GM21619 (cell line): ENCODE measurements at regions not wholly inside any gene's neighbourhood (a gene's known extent, or its start where the extent isn't known, plus 50 kb on each side); places are given as distances from the start of the nearest gene placed in this dataset.

Source experiments
- ATAC-seq: cut with Tn5 transposase; IDR thresholded peaks from one replicate; pipeline ENCODE4 v1.9.1; 2021; ENCODE audit not compliant: unreplicated experiment

DNA sequence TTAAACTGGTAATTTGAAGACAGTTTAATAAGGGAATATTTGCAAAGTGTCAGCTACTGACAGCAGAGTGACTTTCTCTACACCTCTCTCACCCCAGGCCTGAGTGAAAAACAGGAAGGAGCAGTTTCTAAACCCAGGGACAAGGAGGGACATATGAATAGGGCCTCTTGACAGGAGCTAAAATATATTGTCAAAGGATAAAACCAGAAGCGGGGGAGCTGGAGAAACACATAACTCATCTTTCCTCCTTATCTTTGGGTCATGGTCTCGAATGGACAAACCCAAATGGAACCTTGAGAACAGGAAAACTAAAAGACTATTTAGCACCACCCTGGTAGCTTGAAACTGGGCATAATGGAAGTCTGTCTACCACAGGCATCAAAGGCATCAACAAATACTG lies 197.5 kb upstream of the FOXA2 start:
- no peak for ATAC-seq

DNA sequence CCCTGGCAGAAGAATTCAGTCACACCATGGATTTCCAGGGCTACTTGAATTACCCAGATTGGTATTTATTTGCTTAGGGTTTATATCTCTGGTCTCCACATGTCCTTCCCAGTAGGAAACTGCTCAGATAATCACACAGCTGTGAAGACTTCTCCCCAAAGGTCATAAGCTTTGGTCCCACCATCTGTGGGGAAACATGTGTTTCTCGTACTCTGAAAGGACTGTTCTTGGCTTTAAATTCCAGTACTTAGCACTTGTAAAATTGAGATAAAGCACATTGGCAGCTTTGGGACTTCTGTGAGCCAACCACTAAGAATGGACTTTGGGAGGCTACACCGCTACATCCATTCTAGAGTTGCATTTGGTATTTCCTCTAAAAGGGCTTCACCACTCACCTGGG lies 205.3 kb upstream of the FOXA2 start:
- no peak for ATAC-seq

- no peak for ATAC-seq
Observed at GRCh38 chr20:22791396-22791795, 207.0 kb upstream of the FOXA2 start.

GRCh38 chr20:22791877-22792525 lies 207.6 kb upstream of the FOXA2 start:
- ATAC-seq: no peak

DNA sequence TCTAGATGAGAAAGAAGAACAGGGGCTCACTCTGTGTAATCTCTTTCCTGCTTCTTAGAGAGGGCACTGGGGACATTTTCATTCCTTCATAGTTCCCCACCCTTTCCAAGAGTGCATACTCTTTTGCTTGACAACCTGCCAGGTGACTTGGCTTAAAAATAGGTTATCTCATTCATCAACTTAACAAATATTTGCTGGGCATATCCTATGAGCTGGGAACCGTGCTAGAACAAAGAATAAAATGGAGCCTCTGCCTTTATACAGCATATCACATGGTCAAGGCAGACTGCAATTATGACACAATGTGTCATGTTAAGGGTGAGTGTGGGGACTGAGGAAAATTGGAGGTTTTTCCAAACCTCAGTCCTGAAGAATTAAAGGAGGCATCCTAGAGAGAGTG lies 209.8 kb upstream of the FOXA2 start:
- ATAC-seq: no peak

DNA sequence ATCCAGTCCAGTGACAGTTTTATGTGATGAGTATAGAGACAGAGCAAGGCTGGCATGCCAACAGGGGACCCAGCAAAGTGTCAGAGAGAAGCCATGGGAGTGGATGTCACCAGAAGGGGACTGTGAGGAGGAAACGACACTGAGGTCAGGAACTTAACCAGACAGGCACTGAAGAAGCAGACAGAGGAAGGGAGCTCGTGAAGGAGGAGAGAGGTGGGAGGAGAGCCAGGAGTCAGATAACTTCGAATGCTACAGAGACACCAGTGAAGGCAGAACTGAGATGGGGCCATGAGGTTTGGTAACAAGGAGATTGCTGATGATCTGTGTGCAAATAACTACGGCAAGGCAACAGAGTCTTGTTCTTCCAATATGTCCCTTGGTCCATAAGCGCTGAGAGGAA lies 211.1 kb upstream of the FOXA2 start:
- no peak for ATAC-seq

DNA sequence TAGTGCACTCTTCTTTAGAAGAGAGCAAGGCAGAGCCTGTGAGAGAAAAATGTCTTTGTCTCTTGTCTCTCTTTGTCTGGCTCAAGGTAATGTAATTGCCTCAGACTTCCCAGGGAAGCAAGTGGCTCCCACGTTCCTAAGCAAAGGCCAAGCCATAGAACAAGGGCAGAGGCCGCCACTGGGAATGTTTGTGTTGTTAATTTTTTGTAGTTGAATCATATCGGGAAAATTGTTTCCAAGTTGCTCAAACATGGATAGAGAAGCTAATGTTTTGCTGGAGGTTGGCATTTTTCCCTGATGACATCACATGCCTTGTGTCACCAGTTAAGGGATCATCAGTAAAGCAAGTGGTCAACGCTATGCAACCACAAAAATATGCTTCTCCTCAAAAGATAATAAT lies 211.5 kb upstream of the FOXA2 start:
- no peak for ATAC-seq

GRCh38 chr20:22796469-22797077 lies 212.2 kb upstream of the FOXA2 start:
- no peak for ATAC-seq

GRCh38 chr20:22797103-22797502 lies 212.7 kb upstream of the FOXA2 start:
- ATAC-seq: no peak

- no peak for ATAC-seq
Observed at GRCh38 chr20:22799687-22800086, 215.3 kb upstream of the FOXA2 start.

GRCh38 chr20:22800129-22800528 lies 215.8 kb upstream of the FOXA2 start:
- no peak for ATAC-seq

GRCh38 chr20:22801528-22801927 lies 217.2 kb upstream of the FOXA2 start:
- ATAC-seq: no peak

- no peak for ATAC-seq
Observed at GRCh38 chr20:22802296-22802695, 217.9 kb upstream of the FOXA2 start.

DNA sequence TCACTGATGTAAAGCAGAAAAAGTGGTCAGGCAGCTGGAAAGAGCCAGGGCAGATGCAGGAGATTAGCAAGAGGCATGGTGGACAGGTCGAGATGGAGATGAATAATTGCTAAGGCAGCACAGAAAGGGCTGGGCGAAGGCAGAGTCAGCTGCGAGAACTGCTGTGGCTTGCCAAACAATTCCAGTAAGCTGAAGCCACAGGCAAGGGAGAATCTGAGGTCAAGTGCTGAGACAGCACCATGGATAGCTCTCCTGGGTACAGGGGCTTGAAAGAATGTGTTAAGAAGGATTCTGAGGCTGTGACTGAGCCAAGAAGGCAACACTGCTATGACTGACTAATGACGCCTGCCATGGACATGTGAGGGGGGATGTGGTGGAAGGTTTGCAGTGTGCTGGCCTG lies 220.8 kb upstream of the FOXA2 start:
- ATAC-seq: no peak

- no peak for ATAC-seq
Observed at GRCh38 chr20:22805996-22806395, 221.6 kb upstream of the FOXA2 start.

- ATAC-seq: no peak
Observed at GRCh38 chr20:22807045-22807444, 222.7 kb upstream of the FOXA2 start.

GRCh38 chr20:22807646-22808244 lies 223.4 kb upstream of the FOXA2 start:
- no peak for ATAC-seq

DNA sequence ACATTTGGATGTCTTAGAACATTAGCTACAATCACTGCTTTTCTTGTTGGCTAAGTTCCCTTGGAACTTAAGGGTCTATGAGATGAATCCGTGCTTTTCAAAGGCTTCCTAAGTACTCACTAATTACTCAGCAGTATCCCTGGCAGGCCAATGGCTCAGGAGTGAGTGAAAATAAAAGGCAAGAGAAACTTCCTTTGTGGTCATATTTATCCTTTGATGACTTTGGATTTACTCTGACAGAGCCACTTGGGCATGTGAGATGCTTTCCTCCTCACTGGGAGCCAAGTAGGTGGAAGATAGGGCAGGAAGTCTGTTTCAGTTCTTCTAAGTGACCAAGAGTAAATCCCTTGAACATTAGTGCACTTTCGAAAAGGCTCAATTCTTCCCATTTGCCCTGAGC lies 224.3 kb upstream of the FOXA2 start:
- no peak for ATAC-seq

GRCh38 chr20:22810030-22810429 lies 225.1 kb upstream of the SSTR4 start:
- no peak for ATAC-seq

GRCh38 chr20:22810626-22811569 lies 224.2 kb upstream of the SSTR4 start:
- no peak for ATAC-seq

- no peak for ATAC-seq
Observed at GRCh38 chr20:22814471-22815205, 220.5 kb upstream of the SSTR4 start.
